Epithelial cell of esophagus (primary cell): ENCODE measurements at regions not wholly inside any gene's neighbourhood (a gene's known extent, or its start where the extent isn't known, plus 50 kb on each side); places are given as distances from the start of the nearest gene placed in this dataset.
"Not testable (repeated sequence)": the region's sequence is repeated elsewhere in the genome, so short reads cannot be mapped to it uniquely, and the experiment has no call there.

Experiments used
- DNase-seq: peaks from one replicate; pipeline ENCODE4 v3.0.0; 2010; ENCODE audit warnings: low read depth
- H3K4me3 ChIP-seq: 2 replicates; pipeline ENCODE4 v1.5.1; 2011; ENCODE audit warnings: mild to moderate bottlenecking, low read length, control low read depth
- TF ChIP-seq, protein P1 (sequence below): IDR thresholded peaks from 2 replicates; pipeline ENCODE4 v1.5.1; 2011; ENCODE audit warnings: low read depth, mild to moderate bottlenecking, low read length, control low read depth, inconsistent platforms; ENCODE audit not compliant: insufficient read depth; ENCODE audit errors: missing control alignments

DNA sequence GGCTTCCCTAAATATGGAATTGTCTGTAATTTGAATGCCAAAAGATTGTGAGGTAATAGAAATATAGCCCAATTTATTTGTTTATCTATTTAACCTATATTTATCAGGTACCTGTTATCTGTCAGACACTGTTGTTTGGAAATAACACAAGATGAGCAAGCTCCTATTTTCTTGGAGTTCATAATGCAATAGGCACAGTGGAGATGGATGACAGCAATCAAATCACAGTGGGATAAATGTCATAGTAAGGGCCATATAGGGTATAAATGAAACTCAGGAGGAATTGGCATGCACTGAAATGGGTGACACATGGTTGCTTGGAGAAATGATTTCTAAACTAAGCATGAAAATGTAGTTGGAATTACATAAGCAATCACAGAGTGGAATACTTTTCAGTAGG, 761.8 kb upstream of the MBL2 start:
- H3K4me3 ChIP-seq, result no peak overlapping the region
- DNase-seq, result no peak
- TF ChIP-seq, protein P1, sequence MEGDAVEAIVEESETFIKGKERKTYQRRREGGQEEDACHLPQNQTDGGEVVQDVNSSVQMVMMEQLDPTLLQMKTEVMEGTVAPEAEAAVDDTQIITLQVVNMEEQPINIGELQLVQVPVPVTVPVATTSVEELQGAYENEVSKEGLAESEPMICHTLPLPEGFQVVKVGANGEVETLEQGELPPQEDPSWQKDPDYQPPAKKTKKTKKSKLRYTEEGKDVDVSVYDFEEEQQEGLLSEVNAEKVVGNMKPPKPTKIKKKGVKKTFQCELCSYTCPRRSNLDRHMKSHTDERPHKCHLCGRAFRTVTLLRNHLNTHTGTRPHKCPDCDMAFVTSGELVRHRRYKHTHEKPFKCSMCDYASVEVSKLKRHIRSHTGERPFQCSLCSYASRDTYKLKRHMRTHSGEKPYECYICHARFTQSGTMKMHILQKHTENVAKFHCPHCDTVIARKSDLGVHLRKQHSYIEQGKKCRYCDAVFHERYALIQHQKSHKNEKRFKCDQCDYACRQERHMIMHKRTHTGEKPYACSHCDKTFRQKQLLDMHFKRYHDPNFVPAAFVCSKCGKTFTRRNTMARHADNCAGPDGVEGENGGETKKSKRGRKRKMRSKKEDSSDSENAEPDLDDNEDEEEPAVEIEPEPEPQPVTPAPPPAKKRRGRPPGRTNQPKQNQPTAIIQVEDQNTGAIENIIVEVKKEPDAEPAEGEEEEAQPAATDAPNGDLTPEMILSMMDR, result no peak

DNA sequence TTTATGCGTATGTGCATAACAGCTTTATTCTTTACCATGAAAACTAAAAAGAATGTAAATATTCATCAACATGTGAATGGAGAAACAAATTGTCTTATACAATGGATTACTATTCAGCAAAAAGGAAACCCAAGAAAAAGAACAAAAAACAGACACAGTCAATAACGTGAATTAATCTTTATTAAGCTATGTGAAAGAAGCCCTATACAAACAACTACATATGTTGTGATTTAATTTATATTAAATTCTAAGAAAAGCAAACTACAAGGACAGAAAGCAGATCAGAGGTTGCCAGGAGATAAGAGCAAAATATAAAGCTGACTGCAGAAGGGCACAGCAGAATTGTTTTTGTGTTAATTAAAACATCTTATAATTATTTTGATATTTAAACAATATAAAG, 756.4 kb upstream of the MBL2 start:
- H3K4me3 ChIP-seq, result no peak overlapping the region
- TF ChIP-seq, protein P1, result no peak
- DNase-seq, result no peak

DNA sequence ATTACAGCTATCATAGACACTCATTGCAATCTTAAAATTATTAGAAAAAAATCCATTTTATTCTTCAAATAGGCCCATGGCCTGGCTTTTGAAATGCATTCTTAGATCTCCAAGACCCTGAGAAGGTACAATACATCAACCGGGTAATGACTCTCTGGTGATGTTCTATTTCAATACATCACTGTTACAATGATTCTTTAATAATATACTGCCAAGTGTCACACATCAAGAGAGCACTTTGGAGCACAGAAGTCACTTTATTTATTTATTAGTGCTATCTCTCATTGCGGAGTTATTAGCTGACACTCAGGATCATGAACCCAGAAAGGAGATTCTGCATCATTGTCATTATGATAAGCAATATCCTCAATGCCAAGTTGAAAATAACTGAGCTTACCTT, 748.5 kb upstream of the MBL2 start:
- no peak for DNase-seq
- TF ChIP-seq, protein P1, result no peak

DNA sequence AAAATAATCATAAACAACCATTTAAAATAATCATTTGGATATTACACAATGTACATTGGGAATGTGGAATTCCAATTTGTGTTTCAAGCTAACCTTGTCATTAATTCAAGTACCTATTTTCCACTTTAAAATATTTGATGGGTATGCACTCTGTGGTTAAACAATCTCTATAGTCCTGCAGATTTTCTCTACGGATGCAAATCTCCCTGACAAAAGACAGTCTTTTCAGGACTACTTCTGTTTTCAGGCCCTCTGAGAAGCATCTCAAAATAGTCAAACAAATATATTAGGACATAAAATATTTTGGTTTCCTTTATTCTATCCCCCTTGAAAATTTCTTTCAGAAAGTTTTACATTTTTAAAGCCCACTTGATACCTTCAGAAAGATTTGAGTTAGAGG, 735.6 kb upstream of the MBL2 start:
- no peak overlapping the region for H3K4me3 ChIP-seq
- TF ChIP-seq, protein P1, result no peak
- DNase-seq, result no peak

More for the DNA sequence above, 748.5 kb upstream of the MBL2 start:
- no peak overlapping the region for H3K4me3 ChIP-seq

DNA sequence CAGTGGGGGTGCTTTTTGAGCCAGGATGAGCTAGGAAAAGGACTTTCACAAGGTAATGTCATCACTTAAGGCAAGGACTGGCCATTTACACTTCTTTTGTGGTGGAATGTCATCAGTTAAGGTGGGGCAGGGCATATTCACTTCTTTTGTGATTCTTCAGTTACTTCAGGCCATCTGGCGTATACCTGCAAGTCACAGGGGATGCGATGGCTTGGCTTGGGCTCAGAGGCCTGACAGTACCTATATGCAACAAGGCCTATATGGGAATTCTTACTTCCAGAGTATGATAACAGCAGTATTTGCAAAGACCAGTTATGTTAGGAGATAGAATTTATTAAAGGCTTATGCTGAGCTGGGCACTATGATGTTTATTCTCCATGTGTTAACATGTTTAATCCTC, 731.9 kb upstream of the MBL2 start:
- not testable (repeated sequence) for DNase-seq, H3K4me3 ChIP-seq

DNA sequence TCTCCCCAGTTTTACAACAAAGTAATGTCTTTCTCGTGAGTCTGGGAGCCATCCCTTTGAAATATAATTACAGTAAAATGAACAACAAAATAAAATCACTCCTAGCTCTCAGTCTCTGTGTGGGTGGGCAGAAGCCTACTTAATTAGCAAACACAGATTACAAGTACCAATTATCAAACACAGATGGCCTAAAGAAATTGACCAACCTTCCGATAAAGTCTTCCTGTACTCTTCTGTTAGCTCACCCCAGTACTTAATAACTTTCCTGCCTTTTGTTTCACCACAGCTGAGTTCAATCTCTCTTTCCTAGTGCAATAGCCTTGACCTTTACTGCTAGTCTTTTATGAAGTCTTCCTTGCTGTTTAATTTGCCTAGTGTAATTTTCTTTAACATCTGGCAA, 719.2 kb upstream of the MBL2 start:
- DNase-seq, result no peak
- TF ChIP-seq, protein P1, result no peak
- no peak overlapping the region for H3K4me3 ChIP-seq

DNA sequence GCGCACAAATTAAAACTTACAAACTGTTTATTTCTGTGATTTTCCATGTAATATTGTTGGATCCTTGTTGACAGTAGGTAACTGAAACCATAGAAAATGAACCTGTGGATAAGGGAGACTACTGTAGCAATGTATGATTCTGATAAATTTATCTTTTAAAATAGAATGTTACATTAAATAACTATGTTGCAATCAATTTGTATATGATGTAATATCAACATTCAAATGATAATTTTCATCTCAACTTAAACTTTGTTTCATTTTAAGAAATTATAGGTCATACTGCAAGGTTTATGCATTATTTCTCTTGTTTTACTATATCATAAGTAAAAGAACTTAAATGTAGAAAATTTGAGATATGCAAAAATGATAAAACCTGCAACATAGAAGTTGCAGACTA, 718.0 kb upstream of the MBL2 start:
- H3K4me3 ChIP-seq, result no peak overlapping the region
- DNase-seq, result no peak
- TF ChIP-seq, protein P1, result no peak
